HepG2 (cell line): ENCODE measurements at regions not wholly inside any gene's neighbourhood (a gene's known extent, or its start where the extent isn't known, plus 50 kb on each side); places are given as distances from the start of the nearest gene placed in this dataset.

ENCODE experiments used
- FOXM1 ChIP-seq: sonication (generic); formaldehyde crosslinking; IDR thresholded peaks from 2 replicates; pipeline ENCODE4 v1.5.0; 2020; ENCODE audit warnings: missing genetic modification reagents
- MXI1 ChIP-seq: IDR thresholded peaks from 3 replicates; pipeline ENCODE4 v1.6.1; 2012; ENCODE audit warnings: low read depth, low read length, inconsistent platforms, borderline replicate concordance
- POLR2A ChIP-seq, 2 experiments: IDR thresholded peaks; 2 replicates each; pipeline ENCODE4 v1.6.1; 2011; ENCODE audit warnings: low read depth in 2 of 2, low read length in 2 of 2, mild to moderate bottlenecking in 1 of 2, moderate library complexity in 1 of 2; ENCODE audit not compliant: insufficient read depth in 1 of 2

DNA sequence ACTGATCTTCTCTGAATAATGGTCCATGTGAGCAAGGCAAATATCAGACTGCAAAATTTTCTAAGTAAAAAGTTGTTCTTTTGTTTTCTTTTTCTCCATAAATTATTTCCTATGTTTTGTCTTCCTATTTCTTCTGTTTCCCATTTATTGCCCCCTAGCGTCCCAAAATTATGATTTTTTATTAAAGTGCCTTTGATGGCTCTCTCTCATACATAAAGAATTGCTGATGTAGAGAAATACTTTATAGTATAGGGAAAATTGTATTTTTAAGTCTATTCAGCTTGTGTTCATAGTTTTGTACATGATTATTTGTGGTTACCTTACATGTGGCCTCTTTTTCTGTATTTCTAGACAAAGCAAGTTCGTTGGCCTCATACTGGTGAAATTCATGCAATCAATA lies 1031.2 kb downstream of the EFNA5 start:
- no peak for TF ChIP-seq MXI1
- TF ChIP-seq POLR2A (IDR thresholded peaks at IDR 0.05; ENCODE audit: insufficient read depth in 1 of 2, low read depth in 2 of 2, low read length in 2 of 2): no peak
- no peak for TF ChIP-seq FOXM1
